Lower leg skin (tissue), 4 donors: ENCODE measurements at regions not wholly inside any gene's neighbourhood (a gene's known extent, or its start where the extent isn't known, plus 50 kb on each side); places are given as distances from the start of the nearest gene placed in this dataset.

Experiments
- DNase-seq, 2 donors: peaks; one replicate each; pipeline ENCODE4 v3.0.0-alpha.2; 2019; ENCODE audit warnings: low spot score in 2 of 2
- H3K4me3 ChIP-seq: fragments of 200-600 bp; sonication (generic); 2 replicates; pipeline ENCODE4 v1.5.1; 2017; ENCODE audit warnings: mild to moderate bottlenecking, low read depth; ENCODE audit not compliant: poor library complexity, severe bottlenecking
- CTCF ChIP-seq, 3 donors: fragments of 450-650 bp; IDR thresholded peaks; one replicate each; pipeline ENCODE4 v1.5.1; 2016; ENCODE audit warnings: antibody characterized with exemption in 3 of 3, mild to moderate bottlenecking in 3 of 3, moderate library complexity in 2 of 3
- POLR2A ChIP-seq, 2 donors: fragments of 450-650 bp; IDR thresholded peaks; one replicate each; pipeline ENCODE4 v1.6.1; 2016 to 2017; ENCODE audit warnings: antibody characterized with exemption in 2 of 2, mild to moderate bottlenecking in 1 of 2, moderate library complexity in 1 of 2
- WGBS, 2 donors: methylation state at CpG; one replicate each; pipeline ENCODE4 v1.1.5; 2018; 5-methylcytosine and 5-hydroxymethylcytosine counted together
- intact Hi-C: fragments of 100-400 bp; cut with DNase I; formaldehyde crosslinking; loops from one replicate; pipeline ENCODE4 v1.15.0; 2023; ENCODE audit warnings: low total_unique reads

- DNase-seq, result no peak
- WGBS, 2 donors, result 88 to 92% methylated on average over 1 of the region's 1 CpG
- no peak overlapping the region for H3K4me3 ChIP-seq
- intact Hi-C loops, result no loop called here
- TF ChIP-seq CTCF (IDR thresholded peaks at IDR 0.05) (no peak), POLR2A (IDR thresholded peaks at IDR 0.05) (no peak)
Observed at GRCh38 chr7:40965774-40966173, 737.1 kb downstream of the INHBA start.

- no peak for DNase-seq
Observed at GRCh38 chr7:40965016-40965415, 737.9 kb downstream of the INHBA start.

GRCh38 chr7:40964610-40965009, 738.3 kb downstream of the INHBA start:
- intact Hi-C loops, result no loop called here
- DNase-seq, result no peak
- 90 to 94% methylated on average over 2 of the region's 2 CpGs for WGBS, 2 donors
- TF ChIP-seq POLR2A (IDR thresholded peaks at IDR 0.05) (no peak), CTCF (IDR thresholded peaks at IDR 0.05) (no peak)
- no peak overlapping the region for H3K4me3 ChIP-seq

More at GRCh38 chr7:40965016-40965415, 737.9 kb downstream of the INHBA start:
- intact Hi-C loops, result no loop called here
- 72 to 94% methylated on average over 1 of the region's 1 CpG for WGBS, 2 donors
- no peak for TF ChIP-seq CTCF (IDR thresholded peaks at IDR 0.05)
- TF ChIP-seq POLR2A (IDR thresholded peaks at IDR 0.05), result no peak
- no peak overlapping the region for H3K4me3 ChIP-seq

GRCh38 chr7:40959955-40960354, 742.9 kb downstream of the INHBA start:
- intact Hi-C loops, result no loop called here
- no peak overlapping the region for H3K4me3 ChIP-seq
- TF ChIP-seq POLR2A (IDR thresholded peaks at IDR 0.05) (no peak), CTCF (IDR thresholded peaks at IDR 0.05) (no peak)
- 85 to 94% methylated on average over 1 of the region's 1 CpG for WGBS, 2 donors
- DNase-seq, result no peak

- no peak for DNase-seq
- intact Hi-C loops, result no loop called here
- H3K4me3 ChIP-seq, result no peak overlapping the region
- WGBS, 2 donors, result 80 to 91% methylated on average over 4 to 5 of the region's 5 CpGs
- no peak for TF ChIP-seq POLR2A (IDR thresholded peaks at IDR 0.05)
- no peak for TF ChIP-seq CTCF (IDR thresholded peaks at IDR 0.05)
Observed at GRCh38 chr7:40948239-40948638, 754.7 kb downstream of the INHBA start.

GRCh38 chr7:40947566-40947965, 755.3 kb downstream of the INHBA start:
- TF ChIP-seq POLR2A (IDR thresholded peaks at IDR 0.05), result no peak
- no peak for TF ChIP-seq CTCF (IDR thresholded peaks at IDR 0.05)
- DNase-seq, result no peak
- intact Hi-C loops, result no loop called here

More at GRCh38 chr7:40947566-40947965, 755.3 kb downstream of the INHBA start:
- H3K4me3 ChIP-seq, result no peak overlapping the region
